HG02870 (cell line): ENCODE measurements at regions not wholly inside any gene's neighbourhood (a gene's known extent, or its start where the extent isn't known, plus 50 kb on each side); places are given as distances from the start of the nearest gene placed in this dataset.
A peak's percentile ranks its signal among the peaks of the same experiment; 100 is the strongest.
"Not testable (repeated sequence)": the region's sequence is repeated elsewhere in the genome, so short reads cannot be mapped to it uniquely, and the experiment has no call there.

Source experiments
- ATAC-seq: cut with Tn5 transposase; IDR thresholded peaks from one replicate; pipeline ENCODE4 v1.9.1; 2021; ENCODE audit warnings: mild to moderate bottlenecking, moderate library complexity; ENCODE audit not compliant: unreplicated experiment

- no peak for ATAC-seq
Measured at GRCh38 chr5:86337667-86338460, 279.9 kb upstream of the COX7C start.

- ATAC-seq = peak; percentile 84
Measured at GRCh38 chr5:86354664-86355063, 263.1 kb upstream of the COX7C start.

GRCh38 chr5:86360801-86361200, 256.9 kb upstream of the COX7C start:
- ATAC-seq = peak; percentile 64

- ATAC-seq = no peak
Measured at GRCh38 chr5:86371061-86371460, 246.7 kb upstream of the COX7C start.

GRCh38 chr5:86374611-86375010, 243.1 kb upstream of the COX7C start:
- no peak for ATAC-seq

GRCh38 chr5:86376214-86376613, 241.5 kb upstream of the COX7C start:
- no peak for ATAC-seq

- no peak for ATAC-seq
Measured at GRCh38 chr5:86403190-86403589, 214.6 kb upstream of the COX7C start.

- ATAC-seq = no peak
Measured at GRCh38 chr5:86404256-86404655, 213.5 kb upstream of the COX7C start.

- no peak for ATAC-seq
Measured at GRCh38 chr5:86407711-86408110, 210.0 kb upstream of the COX7C start.

GRCh38 chr5:86411596-86411995, 206.1 kb upstream of the COX7C start:
- no peak for ATAC-seq

- no peak for ATAC-seq
Measured at GRCh38 chr5:86427158-86427557, 190.6 kb upstream of the COX7C start.

GRCh38 chr5:86439593-86440110, 178.1 kb upstream of the COX7C start:
- ATAC-seq = no peak

GRCh38 chr5:86442036-86442745, 175.6 kb upstream of the COX7C start:
- no peak for ATAC-seq

- ATAC-seq = no peak
Measured at GRCh38 chr5:86447362-86447761, 170.4 kb upstream of the COX7C start.

- no peak for ATAC-seq
Measured at GRCh38 chr5:86452251-86452650, 165.5 kb upstream of the COX7C start.

- ATAC-seq = no peak
Measured at GRCh38 chr5:86460519-86460918, 157.2 kb upstream of the COX7C start.

GRCh38 chr5:86461169-86461956, 156.4 kb upstream of the COX7C start:
- no peak for ATAC-seq

- no peak for ATAC-seq
Measured at GRCh38 chr5:86463339-86463738, 154.4 kb upstream of the COX7C start.

- no peak for ATAC-seq
Measured at GRCh38 chr5:86465052-86465838, 152.5 kb upstream of the COX7C start.

- not testable (repeated sequence) for ATAC-seq
Measured at GRCh38 chr5:86466721-86467120, 151.0 kb upstream of the COX7C start.

GRCh38 chr5:86482008-86482407, 135.7 kb upstream of the COX7C start:
- ATAC-seq = no peak
